ENCODE measurements at regions not wholly inside any gene's neighbourhood (a gene's known extent, or its start where the extent isn't known, plus 50 kb on each side); places are given as distances from the start of the nearest gene placed in this dataset.

GRCh38 chr2:60320724-60321123 lies 232.7 kb downstream of the BCL11A start:
- H3K9me3 ChIP-seq, result no peaks in the 10 kb centered on the region

GRCh38 chr2:60319031-60319547 lies 234.4 kb downstream of the BCL11A start:
- TF ChIP-seq EP300 (IDR thresholded peaks at IDR 0.05), result no peak
- no peak for TF ChIP-seq POLR2A (IDR thresholded peaks at IDR 0.05)
- no peak for TF ChIP-seq CTCF (IDR thresholded peaks at IDR 0.05)
- no peak overlapping the region for H3K4me3 ChIP-seq
- H3K27ac ChIP-seq, result no peak overlapping the region
- DNase-seq, result no peak
- intact Hi-C loops (cut with DNase I), result no loop called here
- H3K4me1 ChIP-seq (ENCODE audit: insufficient read depth), result peaks cover 5% of the 10 kb centered on the region
- no peaks in the 10 kb centered on the region for H3K27me3 ChIP-seq
- 80 to 89% (median 83%) methylated on average over 3 of the region's 3 CpGs for WGBS, 3 donors
- H3K9me3 ChIP-seq, result no peaks in the 10 kb centered on the region
- H3K36me3 ChIP-seq, result no peaks in the 10 kb centered on the region

More at GRCh38 chr2:60320724-60321123, 232.7 kb downstream of the BCL11A start:
- TF ChIP-seq EP300 (IDR thresholded peaks at IDR 0.05) (no peak), CTCF (IDR thresholded peaks at IDR 0.05) (no peak), POLR2A (IDR thresholded peaks at IDR 0.05) (no peak)
- 90 to 93% (median 93%) methylated on average over 5 of the region's 5 CpGs for WGBS, 3 donors
- Histone ChIP-seq H3K27me3 (no peaks in the 10 kb centered on the region), H3K27ac (no peak overlapping the region), H3K4me3 (no peak overlapping the region), H3K36me3 (no peaks in the 10 kb centered on the region), H3K4me1 (ENCODE audit: insufficient read depth) (peaks cover 5% of the 10 kb centered on the region)
- no peak for DNase-seq
- intact Hi-C loops (cut with DNase I), result no loop called here

GRCh38 chr2:60318544-60318943 lies 234.9 kb downstream of the BCL11A start:
- no peak overlapping the region for H3K4me3 ChIP-seq
- intact Hi-C loops (cut with DNase I), result no loop called here
- 47 to 52% (median 48%) methylated on average over 9 of the region's 9 CpGs for WGBS, 3 donors
- no peaks in the 10 kb centered on the region for H3K9me3 ChIP-seq
- H3K27ac ChIP-seq, result no peak overlapping the region
- H3K4me1 ChIP-seq (ENCODE audit: insufficient read depth), result peaks cover 5% of the 10 kb centered on the region
- H3K27me3 ChIP-seq, result no peaks in the 10 kb centered on the region
- no peak for DNase-seq
- no peak for TF ChIP-seq EP300 (IDR thresholded peaks at IDR 0.05)
- no peak for TF ChIP-seq CTCF (IDR thresholded peaks at IDR 0.05)
- no peak for TF ChIP-seq POLR2A (IDR thresholded peaks at IDR 0.05)
- no peaks in the 10 kb centered on the region for H3K36me3 ChIP-seq

- DNase-seq, result no peak
- no peak overlapping the region for H3K27ac ChIP-seq
- no peaks in the 10 kb centered on the region for H3K27me3 ChIP-seq
- H3K4me3 ChIP-seq, result no peak overlapping the region
- H3K9me3 ChIP-seq, result no peaks in the 10 kb centered on the region
- TF ChIP-seq CTCF (IDR thresholded peaks at IDR 0.05) (no peak), POLR2A (IDR thresholded peaks at IDR 0.05) (no peak), EP300 (IDR thresholded peaks at IDR 0.05) (no peak)
- 27 to 52% (median 30%) methylated on average over 8 of the region's 8 CpGs for WGBS, 3 donors
- intact Hi-C loops (cut with DNase I), result no loop called here
- H3K36me3 ChIP-seq, result no peaks in the 10 kb centered on the region
- H3K4me1 ChIP-seq (ENCODE audit: insufficient read depth), result peaks cover 5% of the 10 kb centered on the region
Observed at GRCh38 chr2:60317844-60318243, 235.6 kb downstream of the BCL11A start.
